ENCODE measurements at regions not wholly inside any gene's neighbourhood (a gene's known extent, or its start where the extent isn't known, plus 50 kb on each side); places are given as distances from the start of the nearest gene placed in this dataset.

DNA sequence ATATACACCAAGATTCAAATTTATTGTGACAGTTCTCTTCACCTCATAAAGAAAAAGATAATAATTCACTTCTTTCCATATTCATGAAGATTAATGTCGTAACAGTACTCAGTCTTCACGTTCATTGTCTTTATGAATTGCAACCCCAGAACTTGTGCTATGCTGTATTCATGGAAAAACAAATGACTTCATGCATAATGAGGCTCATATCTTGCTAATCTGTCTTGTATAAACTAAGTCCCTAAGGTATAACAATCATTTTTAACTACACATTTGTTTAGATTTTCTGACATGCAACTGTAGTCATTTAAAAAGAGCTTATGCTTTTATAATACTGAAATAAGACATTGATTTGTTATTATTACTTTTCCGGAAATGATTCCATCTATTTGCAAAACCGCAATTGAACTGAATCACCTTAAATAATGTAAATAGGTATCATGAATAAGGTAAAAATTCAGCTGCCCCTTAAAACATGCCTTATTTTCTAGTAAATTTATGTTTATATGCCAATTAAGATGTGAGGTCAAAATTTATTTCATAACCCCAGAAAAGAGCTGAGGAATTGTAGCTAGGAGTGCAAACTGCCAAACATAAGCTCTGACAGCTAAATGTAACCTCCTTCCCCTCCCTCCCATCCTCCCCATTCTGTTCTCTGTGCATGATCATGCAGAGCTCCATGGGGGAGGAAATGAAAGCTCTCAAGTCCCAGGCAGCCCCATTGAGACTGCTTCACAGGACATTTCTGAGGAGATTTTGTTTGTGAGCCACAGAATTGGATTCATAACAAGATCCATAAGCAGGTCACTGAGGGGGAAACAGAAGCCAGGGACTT is 301.6 kb downstream of the ATP23 start:
- no peak for DNase-seq
- intact Hi-C loops (cut with DNase I), result no loop called here

DNA sequence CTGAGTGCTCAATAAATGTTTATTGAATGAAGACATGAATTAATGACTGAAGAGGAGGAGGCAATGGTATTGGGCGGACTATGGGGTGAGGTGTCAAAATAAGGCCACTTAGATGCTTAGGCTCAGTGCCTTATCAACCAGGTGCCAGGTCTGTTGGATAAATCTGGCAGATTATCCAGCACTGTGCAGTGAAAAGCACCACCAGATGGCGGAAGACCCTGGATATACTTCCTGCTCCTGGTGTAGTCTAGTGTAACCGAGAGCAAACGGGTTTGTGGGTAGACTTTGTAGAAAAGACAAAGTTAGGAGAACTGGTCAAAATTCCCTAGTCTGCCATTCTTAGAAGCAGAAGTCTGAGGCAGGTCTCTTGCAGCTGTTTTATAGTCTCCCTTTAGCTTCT is 306.3 kb downstream of the ATP23 start:
- intact Hi-C loops (cut with DNase I), result no loop called here
- DNase-seq, result no peak

DNA sequence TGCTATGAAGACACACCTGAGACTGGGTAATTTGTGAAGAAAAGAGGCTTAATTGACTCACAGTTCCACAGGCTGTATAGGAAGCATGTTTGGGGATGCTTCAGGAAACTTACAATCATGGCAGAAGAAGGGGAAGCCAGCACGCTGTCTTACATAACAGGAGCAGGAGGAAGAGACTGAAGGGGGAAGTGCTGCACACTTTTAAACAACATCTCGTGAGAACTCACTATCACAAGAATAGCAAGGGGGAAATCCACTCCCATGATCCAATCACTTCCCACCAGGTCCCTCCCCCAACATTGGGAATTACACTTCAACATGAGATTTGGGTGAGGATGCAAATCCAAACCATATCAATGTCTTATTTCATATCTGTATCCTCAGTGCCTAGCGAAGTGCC is 307.2 kb downstream of the ATP23 start:
- intact Hi-C loops (cut with DNase I), result no loop called here
- DNase-seq, result no peak

DNA sequence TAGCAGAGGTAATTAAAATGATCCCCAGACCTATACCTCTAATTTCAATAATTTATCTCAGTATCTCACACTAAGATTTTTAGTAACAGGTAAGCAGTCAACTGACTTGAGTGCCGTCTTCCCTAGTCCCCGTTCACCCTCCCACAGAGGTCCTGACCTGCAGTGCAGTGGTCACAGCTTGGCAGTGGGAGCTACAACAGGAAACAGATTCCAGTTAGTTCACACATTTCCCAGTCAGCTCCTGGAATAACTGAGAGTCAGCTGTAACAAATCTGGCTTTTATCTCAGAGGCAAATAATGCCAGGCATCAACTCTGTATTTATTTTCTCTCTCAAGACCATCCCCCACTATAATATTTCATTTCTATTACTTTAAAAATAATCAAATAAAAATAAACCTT is 308.2 kb downstream of the ATP23 start:
- no peak for DNase-seq
- intact Hi-C loops (cut with DNase I), result no loop called here

DNA sequence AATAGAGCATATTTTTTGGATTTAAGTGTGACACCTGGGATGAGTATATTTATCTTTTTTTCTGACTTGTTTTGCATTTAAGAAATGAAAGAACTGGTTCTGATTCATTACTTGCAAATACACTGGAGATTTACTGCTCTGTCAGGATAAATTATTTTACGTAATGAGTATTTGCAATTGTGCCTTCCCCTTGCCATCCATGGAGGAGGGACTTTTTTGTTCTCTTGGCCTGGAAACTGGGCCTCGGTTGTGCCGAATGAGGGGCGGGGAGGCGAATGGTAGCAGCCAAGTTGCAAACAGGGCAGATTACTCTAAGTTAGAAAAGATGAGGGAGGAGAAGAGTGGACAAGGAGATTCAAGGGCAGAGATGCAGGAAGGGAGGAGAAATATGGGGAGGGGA is 308.7 kb downstream of the ATP23 start:
- no peak for DNase-seq
- intact Hi-C loops (cut with DNase I), result no loop called here

DNA sequence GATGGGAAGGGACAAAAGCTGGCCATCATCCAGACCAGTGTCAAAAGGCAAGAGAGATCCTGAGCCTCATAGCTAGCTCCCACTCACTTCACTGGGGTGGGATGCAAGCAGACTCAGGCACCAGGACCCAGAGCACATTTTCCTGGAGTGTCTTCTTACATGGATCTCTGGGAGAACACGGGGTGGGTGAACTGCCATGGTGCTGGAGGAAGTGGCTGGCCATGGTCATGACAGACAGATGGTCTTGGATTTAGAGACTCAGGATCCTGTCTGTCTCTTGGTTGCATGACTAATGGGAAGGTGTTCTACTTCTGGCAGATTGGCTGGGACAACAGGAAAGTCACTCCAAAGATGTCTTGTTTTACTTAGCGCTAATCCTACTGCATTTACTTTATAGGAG is 311.5 kb downstream of the ATP23 start:
- no peak for DNase-seq
- intact Hi-C loops (cut with DNase I), result no loop called here

DNA sequence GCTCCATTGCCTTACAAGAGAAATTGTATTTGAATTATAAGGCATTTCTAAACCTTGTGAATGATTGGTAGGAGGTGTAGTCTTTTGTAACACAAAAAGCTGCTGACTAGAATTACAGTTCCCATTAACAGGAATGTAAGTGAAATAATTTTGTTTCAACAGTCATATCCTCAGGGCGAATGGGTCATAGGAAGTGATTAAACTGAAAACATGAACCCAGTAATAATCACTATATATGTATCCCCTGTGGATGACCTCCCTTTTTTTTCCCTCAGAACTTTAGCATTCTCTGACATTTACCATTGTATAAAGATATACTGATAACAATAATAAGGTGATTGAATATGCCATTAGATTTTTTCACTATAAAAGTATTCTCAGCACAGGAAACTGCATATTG is 312.3 kb downstream of the ATP23 start:
- intact Hi-C loops (cut with DNase I), result no loop called here

DNA sequence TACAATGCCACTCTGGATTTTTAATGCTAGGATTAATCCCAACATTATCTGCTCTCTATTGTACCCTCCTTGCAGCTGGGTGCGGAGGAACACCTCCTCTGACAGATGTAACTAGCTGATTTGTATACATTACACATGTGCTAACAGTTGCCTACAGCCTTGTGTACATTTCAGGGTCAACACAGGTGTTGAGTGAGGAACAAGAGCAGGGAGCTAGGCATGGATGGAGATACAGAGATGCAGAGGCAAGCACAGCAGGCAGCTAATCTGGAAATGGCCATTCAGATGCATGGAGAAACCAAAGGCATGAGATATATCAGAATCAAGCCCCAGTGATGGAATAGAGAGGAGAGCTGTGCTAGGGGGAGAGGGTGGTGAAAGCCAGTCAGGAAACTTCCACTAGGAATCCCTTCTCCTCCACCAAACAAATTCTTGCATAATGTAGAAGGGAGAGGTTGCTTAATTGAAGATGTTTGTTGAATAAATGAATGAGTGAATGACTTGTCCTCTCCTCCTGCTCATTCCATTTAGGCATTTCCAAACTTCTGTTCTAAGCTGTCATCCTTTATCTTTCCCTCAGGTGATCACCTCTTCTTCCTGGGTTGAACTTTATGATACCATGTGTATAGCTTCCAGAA is 313.2 kb downstream of the ATP23 start:
- no peak for DNase-seq
- intact Hi-C loops (cut with DNase I), result no loop called here

More for the DNA sequence above, 312.3 kb downstream of the ATP23 start:
- no peak for DNase-seq

DNA sequence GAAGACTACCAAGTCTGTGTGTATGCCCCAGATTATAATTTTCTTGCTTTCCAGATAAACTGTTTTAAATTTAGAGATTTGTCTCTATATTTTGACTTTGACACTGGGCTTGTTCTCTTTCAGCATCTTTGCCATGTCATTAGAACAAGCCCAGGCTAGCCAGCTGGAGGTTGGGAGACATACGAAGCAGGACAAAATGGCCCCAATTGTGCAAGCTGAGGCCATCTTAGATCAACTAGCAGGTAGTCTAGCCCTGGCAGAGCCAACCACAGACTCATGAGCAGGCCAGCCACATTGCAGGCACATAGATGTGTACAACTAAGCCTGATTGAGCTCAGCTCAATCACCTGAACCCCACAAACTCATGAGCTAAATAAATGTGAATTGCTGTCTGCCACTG is 321.4 kb downstream of the ATP23 start:
- intact Hi-C loops (cut with DNase I), result no loop called here
- DNase-seq, result no peak

DNA sequence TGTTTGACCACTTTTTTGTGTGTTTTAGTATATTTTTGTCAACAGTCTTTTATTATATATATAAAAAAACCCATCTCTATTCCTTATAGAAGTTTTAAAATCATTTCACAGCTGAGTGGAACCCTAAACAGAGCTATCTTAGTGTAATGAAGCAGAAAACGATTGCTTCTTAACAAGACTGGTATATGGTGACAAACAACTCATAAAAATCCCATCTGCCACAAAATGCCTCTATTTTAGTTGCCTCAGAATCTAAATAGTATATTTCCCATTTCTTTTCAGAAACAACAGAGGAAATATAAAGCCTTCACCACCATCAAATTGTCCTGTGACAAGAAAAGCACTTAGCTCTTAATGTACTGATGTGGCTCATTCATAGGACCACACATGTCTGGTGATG is 322.4 kb downstream of the ATP23 start:
- intact Hi-C loops (cut with DNase I), result no loop called here
- no peak for DNase-seq

DNA sequence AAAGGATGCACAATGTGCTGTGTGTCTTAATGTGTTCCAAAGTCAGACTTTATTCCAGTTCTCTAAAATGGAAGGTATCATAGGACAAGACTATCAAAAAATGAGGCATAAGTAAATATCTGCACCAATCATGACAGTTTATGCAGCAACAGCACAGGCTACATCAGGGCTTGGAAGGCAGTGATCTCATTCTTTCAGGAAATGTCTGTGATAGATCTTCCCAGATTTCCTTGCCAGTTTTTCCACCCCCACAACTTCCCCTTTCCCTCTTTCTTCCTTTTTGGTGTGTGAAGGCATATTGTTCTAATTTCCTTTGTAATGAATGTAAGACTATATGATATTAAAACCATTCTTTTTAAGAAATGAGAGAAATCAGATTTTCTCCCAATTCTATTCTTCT is 326.7 kb downstream of the ATP23 start:
- no peak for DNase-seq
- intact Hi-C loops (cut with DNase I), result no loop called here

DNA sequence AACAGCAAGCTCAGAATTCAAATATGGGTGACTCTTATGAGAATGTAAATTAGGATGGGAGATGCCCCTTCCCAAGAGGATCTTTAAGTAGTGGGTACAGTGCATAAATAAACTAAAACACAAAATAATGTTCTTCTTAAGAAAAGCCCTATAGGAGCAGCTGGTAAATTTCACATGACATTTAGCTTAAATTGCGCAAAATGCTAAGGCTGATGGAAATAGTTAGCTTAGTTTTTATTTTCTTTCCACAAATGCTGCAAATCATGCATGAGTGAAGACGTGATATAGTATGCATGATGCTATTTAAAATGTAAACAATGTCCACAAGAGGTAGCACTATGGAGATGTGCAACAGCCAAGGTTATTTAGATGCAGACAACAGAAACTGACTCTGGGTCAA is 328.1 kb downstream of the ATP23 start:
- no peak for DNase-seq
- intact Hi-C loops (cut with DNase I), result no loop called here

DNA sequence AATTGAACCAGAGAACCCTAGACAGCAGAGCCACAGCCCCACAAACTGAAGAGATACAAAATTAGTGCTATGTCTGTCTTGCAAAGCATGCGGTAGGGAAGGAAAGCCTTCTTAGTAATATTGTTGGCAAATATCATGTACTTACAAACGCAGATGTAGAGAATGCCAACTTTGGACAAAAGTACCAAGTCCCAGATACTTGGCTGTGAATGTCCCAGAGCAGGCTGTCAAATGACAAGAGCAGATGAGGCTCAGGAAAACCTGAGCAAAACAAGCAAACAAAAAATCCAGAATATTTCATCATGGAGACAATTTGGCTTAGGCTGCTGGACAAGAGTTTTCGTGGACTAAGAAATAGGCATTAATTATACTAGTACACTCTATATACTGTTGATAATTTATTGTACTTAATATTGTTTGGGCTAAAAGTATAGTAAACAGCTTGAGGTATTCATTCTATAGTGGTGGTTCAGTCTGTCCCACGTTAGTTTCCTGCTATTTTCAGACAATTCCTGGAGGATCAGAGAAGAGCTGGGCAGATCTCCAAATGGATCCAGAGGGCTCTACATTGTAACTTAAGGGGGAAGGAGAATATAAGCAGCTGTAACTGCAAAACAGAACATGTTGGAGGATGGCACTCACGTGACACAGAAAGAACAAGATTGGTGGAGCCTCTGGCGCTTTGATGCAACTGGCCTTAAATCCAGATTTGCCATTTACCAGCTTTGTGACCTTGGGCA is 329.8 kb downstream of the ATP23 start:
- intact Hi-C loops (cut with DNase I), result no loop called here
- DNase-seq, result no peak

DNA sequence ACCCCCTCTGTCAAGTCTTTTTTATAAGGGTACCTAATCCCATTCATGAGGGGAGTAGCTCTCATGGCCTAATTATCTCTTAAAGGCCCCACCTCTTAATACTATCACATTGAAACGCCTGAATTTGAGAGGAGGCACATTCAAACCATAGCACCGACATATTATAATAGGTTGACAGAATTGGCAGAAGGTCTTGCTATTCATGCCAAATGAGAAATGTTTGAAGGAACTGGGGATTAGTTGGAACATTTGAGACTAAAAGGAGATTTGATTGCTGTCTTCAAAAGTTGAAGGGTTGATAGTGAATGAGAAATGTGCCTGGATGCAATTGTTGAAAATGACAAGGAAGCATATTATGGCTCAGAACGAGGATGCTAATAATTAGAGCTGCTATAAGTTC is 331.1 kb downstream of the ATP23 start:
- intact Hi-C loops (cut with DNase I), result no loop called here
- DNase-seq, result no peak

DNA sequence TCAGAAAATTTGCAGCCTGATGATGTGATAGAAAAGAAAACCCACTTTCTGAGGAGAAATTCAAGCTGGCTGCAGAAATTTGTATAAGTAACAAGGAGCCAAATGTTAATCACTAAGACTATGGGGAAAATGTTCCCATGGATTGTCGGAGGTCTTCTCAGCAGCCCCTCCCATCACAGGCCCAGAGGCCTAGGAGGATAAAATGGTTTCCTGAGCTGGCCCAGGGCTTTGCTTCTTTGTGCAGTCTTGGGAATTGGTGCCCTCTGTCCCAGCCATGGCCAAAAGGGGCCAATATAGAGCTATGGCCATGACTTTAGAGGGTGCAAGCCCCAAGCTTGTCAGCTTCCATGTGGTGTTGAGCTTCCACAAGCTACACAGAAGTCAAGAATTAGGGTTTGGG is 335.9 kb downstream of the ATP23 start:
- DNase-seq, result no peak
- intact Hi-C loops (cut with DNase I), result no loop called here

DNA sequence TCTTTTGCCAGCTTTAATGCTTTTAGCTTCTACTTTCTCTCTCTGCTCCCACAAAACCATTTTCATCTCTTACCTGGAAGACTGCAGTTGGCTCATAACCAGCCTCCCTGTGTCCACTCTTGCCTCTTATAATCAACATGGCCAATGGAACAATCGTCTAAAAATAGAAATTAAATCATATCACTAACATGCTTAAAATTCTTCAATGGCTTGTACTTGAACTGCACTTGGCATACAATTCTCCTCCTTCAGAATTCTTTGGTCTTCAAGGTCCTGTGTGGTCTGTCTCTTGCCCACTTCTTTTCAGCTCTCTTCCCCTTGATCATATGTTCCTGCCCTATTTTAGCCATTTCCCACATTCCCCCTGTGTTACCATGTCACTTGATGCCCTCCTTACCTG is 342.2 kb downstream of the ATP23 start:
- DNase-seq, result no peak

DNA sequence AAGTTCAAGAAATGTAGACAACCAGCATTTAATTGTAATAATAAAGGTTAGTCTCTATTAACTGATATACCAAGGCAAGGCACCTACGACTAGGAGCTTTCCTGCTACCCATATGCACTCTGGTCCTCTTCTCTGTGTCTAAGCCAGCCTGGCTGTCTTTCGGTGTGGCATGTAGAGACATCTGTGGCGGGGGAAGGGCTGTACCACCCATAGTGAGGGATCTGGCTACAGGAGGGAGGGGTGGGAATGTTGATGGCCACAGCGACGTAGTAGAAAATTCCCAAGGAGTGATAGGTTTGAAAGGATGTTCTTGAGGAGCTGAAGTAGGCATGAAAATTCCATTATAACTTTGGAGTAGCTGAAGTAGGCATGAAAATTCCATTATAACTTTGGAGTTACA is 344.2 kb downstream of the ATP23 start:
- DNase-seq, result no peak
- intact Hi-C loops (cut with DNase I), result no loop called here

More for the DNA sequence above, 342.2 kb downstream of the ATP23 start:
- intact Hi-C loops (cut with DNase I), result no loop called here

DNA sequence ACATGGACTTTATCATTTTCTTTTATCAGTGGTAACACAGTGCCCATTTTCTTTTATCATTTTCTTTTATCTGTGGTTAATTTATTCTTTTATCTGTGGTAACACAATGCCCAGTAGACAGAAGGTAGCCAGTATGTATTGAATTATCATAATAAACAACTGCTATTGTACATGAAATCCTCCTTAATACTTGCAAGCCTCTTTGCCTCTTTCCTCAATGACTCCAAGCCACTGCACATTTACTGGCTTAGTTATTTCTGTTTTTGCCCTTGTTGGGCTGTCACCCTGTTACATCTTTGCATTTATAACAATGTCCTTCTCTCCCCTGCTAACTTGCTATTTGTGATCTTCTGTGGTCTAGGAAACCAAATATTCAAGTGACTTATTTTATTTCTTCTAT is 345.0 kb downstream of the ATP23 start:
- intact Hi-C loops (cut with DNase I), result no loop called here
- DNase-seq, result no peak

DNA sequence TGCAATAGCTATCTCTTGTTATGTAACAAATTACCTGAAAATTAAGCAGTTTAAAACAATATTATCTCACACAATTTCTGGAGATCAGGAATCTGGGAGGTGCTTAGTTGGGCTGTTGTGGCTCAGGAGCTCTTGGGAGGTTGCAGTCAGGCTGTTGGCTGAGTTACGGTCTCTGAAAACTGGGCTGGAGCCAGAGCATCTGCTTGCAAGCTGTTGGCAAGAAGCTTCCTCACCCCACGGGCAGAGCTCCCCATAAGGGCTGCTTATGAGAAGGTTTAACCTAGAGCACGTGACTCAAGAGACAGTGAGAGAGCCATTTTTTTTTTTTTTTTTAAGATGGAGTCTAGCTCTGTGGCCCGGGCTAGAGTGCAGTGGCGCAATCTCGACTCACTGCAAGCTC is 346.8 kb downstream of the ATP23 start:
- intact Hi-C loops (cut with DNase I), result no loop called here
- DNase-seq, result no peak

DNA sequence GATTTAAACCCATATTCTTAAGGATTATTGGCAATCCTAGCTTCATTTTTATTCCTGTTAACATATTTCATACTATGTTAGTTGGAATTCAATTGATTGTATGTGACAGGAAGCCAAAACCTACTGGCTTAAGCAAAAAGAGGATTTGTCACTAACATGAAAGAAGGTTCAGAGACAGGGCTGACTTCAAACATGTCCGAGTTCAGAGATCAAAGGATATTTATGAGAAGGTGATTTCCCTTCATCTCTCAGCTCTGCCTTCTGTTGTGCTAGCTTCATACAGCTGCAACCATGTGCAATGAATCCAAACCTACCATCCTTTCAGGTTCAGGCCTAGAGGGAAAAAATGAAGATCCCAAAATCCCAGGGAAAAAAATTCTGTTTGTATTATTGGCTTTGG is 349.7 kb downstream of the ATP23 start:
- no peak for DNase-seq
- intact Hi-C loops (cut with DNase I), result no loop called here
